ENCODE measurements at regions not wholly inside any gene's neighbourhood (a gene's known extent, or its start where the extent isn't known, plus 50 kb on each side); places are given as distances from the start of the nearest gene placed in this dataset.

DNA sequence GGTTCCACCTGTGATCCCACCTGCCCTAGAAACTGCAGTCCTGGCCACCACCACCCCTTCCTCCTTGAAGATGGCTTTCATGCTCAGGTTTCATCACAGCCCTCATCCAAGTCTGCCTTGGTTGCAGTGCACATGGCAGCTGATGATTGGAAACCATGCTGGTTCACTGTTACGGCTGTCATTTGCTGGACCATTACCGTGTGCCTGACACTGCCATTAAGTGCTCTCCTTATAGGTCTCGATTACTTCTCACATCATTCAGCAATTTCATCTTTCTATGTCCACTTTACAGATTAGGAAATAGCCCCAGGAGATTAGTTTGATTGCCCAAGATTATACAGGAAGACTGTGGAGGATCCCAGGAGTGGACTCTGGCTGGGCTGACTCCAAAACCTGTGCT lies 123.9 kb downstream of the ICE1 start:
- DNase-seq (ENCODE audit: low spot score): no peak
- TF ChIP-seq, protein P1, sequence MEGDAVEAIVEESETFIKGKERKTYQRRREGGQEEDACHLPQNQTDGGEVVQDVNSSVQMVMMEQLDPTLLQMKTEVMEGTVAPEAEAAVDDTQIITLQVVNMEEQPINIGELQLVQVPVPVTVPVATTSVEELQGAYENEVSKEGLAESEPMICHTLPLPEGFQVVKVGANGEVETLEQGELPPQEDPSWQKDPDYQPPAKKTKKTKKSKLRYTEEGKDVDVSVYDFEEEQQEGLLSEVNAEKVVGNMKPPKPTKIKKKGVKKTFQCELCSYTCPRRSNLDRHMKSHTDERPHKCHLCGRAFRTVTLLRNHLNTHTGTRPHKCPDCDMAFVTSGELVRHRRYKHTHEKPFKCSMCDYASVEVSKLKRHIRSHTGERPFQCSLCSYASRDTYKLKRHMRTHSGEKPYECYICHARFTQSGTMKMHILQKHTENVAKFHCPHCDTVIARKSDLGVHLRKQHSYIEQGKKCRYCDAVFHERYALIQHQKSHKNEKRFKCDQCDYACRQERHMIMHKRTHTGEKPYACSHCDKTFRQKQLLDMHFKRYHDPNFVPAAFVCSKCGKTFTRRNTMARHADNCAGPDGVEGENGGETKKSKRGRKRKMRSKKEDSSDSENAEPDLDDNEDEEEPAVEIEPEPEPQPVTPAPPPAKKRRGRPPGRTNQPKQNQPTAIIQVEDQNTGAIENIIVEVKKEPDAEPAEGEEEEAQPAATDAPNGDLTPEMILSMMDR (IDR thresholded peaks at IDR 0.05; ENCODE audit: extremely low read depth, missing control alignments): no peak

GRCh38 chr5:5544094-5544663 lies 121.7 kb downstream of the ICE1 start:
- no peak for DNase-seq (ENCODE audit: low spot score)
- TF ChIP-seq, protein P1 (IDR thresholded peaks at IDR 0.05; ENCODE audit: extremely low read depth, missing control alignments): no peak

DNA sequence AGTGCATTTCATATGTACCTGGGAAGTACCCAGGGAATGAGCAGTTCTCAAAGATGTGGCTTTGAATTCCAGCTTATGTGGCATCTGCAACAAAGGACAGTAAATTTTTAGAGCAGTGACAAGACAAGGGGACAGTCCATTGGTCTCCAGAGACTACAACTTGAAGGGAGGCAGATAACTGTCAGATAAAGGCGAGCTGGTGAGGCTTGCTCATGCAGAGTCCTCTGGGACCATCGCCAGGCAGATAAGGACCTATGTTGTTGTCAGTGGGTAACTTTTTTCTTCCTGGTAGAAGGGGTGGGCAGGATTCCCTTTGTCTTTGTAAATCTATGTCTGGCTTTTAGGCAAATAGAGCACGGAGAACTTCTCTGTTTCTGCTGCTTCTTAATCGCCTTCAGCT lies 120.2 kb downstream of the ICE1 start:
- TF ChIP-seq, protein P1 (IDR thresholded peaks at IDR 0.05; ENCODE audit: extremely low read depth, missing control alignments): no peak
- no peak for DNase-seq (ENCODE audit: low spot score)

- TF ChIP-seq, protein P1 (IDR thresholded peaks at IDR 0.05; ENCODE audit: extremely low read depth, missing control alignments): no peak
- DNase-seq (ENCODE audit: low spot score): no peak
Observed at GRCh38 chr5:5540065-5540464, 117.6 kb downstream of the ICE1 start.
